Hepatocyte (in vitro differentiated cells): ENCODE measurements at regions not wholly inside any gene's neighbourhood (a gene's known extent, or its start where the extent isn't known, plus 50 kb on each side); places are given as distances from the start of the nearest gene placed in this dataset.

ENCODE experiments used
- DNase-seq: peaks from one replicate; pipeline ENCODE4 v3.0.0-alpha.2; 2016; ENCODE audit warnings: low spot score
- H2AFZ ChIP-seq: fragments of 200-600 bp; sonication (generic); 2 replicates; pipeline ENCODE4 v1.6.0; 2016; ENCODE audit warnings: antibody characterized with exemption, mild to moderate bottlenecking
- H3K27ac ChIP-seq: fragments of 200-600 bp; sonication (generic); 2 replicates; pipeline ENCODE4 v1.5.1; 2016; ENCODE audit warnings: mild to moderate bottlenecking
- H3K27me3 ChIP-seq: fragments of 200-600 bp; sonication (generic); 2 replicates; pipeline ENCODE4 v1.6.1; 2016
- H3K36me3 ChIP-seq: fragments of 200-600 bp; sonication (generic); replicated peaks from 2 replicates; pipeline ENCODE4 v1.5.1; 2016; ENCODE audit warnings: low read depth; ENCODE audit not compliant: insufficient read depth
- H3K4me1 ChIP-seq: fragments of 200-600 bp; sonication (generic); 2 replicates; pipeline ENCODE4 v1.5.1; 2016; ENCODE audit warnings: mild to moderate bottlenecking, moderate library complexity; ENCODE audit not compliant: insufficient read depth
- H3K4me2 ChIP-seq: fragments of 200-600 bp; sonication (generic); 2 replicates; pipeline ENCODE4 v1.6.0; 2016
- H3K4me3 ChIP-seq: fragments of 200-600 bp; sonication (generic); 2 replicates; pipeline ENCODE4 v1.5.1; 2016; ENCODE audit warnings: mild to moderate bottlenecking
- H3K79me2 ChIP-seq: fragments of 200-600 bp; sonication (generic); 2 replicates; pipeline ENCODE4 v1.6.0; 2017; ENCODE audit warnings: mild to moderate bottlenecking
- H3K9me2 ChIP-seq: fragments of 200-600 bp; sonication (generic); replicated peaks from 2 replicates; pipeline ENCODE4 v1.6.0; 2017; ENCODE audit warnings: mild to moderate bottlenecking; ENCODE audit not compliant: insufficient read depth
- H3K9me3 ChIP-seq: fragments of 200-600 bp; sonication (generic); 2 replicates; pipeline ENCODE4 v1.5.1; 2016; ENCODE audit warnings: low read depth, mild to moderate bottlenecking
- H4K20me1 ChIP-seq: fragments of 200-600 bp; sonication (generic); 2 replicates; pipeline ENCODE4 v1.6.0; 2016; ENCODE audit warnings: mild to moderate bottlenecking; ENCODE audit not compliant: insufficient read depth, poor library complexity, severe bottlenecking
- EZH2 ChIP-seq: fragments of 200-600 bp; sonication (generic); IDR thresholded peaks from 2 replicates; pipeline ENCODE4 v1.6.1; 2016; ENCODE audit warnings: antibody characterized with exemption, mild to moderate bottlenecking, borderline replicate concordance
- EZH2phosphoT487 ChIP-seq: fragments of 200-600 bp; sonication (generic); IDR thresholded peaks from one replicate; pipeline ENCODE4 v1.6.1; 2018; ENCODE audit warnings: antibody characterized with exemption, mild to moderate bottlenecking, low read depth, moderate library complexity; ENCODE audit not compliant: unreplicated experiment, severe bottlenecking
- WGBS: methylation state at CpG from one replicate; pipeline ENCODE4 v1.1.6; 2016; ENCODE audit warnings: low lambda C conversion rate; ENCODE audit errors: missing lambda C conversion rate; 5-methylcytosine and 5-hydroxymethylcytosine counted together
- TF ChIP-seq, protein P1 (sequence below): fragments of 200-600 bp; sonication (generic); IDR thresholded peaks from 2 replicates; pipeline ENCODE4 v1.5.1; 2016; ENCODE audit warnings: antibody characterized with exemption, mild to moderate bottlenecking; ENCODE audit not compliant: poor library complexity

DNA sequence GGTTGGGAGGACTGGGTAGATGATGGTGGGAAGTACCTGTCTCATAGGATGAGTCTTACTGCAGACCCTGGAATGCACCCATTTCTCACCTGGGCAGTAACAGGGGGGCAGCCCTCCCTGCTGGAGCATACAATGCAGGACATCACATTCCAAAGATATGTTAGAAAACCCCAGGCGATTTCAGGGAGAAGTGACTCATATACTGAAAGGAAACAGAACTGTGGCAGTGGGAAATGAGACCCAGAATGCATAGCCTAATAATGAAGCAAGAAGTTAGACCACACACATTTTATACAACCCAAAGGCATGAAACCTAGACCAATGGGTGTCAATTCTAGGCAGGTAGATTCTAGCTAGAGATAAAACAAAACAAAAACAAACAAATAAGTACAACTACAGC, 402.7 kb downstream of the IRS2 start:
- Histone ChIP-seq H3K4me1 (peaks cover 8% of the 10 kb centered on the region), H3K9me3 (no peaks in the 10 kb centered on the region), H4K20me1 (no peaks in the 10 kb centered on the region), H3K4me2 (no peak overlapping the region), H3K27ac (no peak overlapping the region), H3K79me2 (no peaks in the 10 kb centered on the region), H3K36me3 (no peaks in the 10 kb centered on the region), H3K9me2 (no peaks in the 10 kb centered on the region), H3K27me3 (no peaks in the 10 kb centered on the region), H2AFZ (no peak overlapping the region), H3K4me3 (no peak overlapping the region)
- peak; percentile 33 for DNase-seq
- no peak for TF ChIP-seq EZH2
- TF ChIP-seq, protein P1, sequence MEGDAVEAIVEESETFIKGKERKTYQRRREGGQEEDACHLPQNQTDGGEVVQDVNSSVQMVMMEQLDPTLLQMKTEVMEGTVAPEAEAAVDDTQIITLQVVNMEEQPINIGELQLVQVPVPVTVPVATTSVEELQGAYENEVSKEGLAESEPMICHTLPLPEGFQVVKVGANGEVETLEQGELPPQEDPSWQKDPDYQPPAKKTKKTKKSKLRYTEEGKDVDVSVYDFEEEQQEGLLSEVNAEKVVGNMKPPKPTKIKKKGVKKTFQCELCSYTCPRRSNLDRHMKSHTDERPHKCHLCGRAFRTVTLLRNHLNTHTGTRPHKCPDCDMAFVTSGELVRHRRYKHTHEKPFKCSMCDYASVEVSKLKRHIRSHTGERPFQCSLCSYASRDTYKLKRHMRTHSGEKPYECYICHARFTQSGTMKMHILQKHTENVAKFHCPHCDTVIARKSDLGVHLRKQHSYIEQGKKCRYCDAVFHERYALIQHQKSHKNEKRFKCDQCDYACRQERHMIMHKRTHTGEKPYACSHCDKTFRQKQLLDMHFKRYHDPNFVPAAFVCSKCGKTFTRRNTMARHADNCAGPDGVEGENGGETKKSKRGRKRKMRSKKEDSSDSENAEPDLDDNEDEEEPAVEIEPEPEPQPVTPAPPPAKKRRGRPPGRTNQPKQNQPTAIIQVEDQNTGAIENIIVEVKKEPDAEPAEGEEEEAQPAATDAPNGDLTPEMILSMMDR: no peak
- TF ChIP-seq EZH2phosphoT487: no peak
- 35% methylated on average over 1 of the region's 1 CpG for WGBS

DNA sequence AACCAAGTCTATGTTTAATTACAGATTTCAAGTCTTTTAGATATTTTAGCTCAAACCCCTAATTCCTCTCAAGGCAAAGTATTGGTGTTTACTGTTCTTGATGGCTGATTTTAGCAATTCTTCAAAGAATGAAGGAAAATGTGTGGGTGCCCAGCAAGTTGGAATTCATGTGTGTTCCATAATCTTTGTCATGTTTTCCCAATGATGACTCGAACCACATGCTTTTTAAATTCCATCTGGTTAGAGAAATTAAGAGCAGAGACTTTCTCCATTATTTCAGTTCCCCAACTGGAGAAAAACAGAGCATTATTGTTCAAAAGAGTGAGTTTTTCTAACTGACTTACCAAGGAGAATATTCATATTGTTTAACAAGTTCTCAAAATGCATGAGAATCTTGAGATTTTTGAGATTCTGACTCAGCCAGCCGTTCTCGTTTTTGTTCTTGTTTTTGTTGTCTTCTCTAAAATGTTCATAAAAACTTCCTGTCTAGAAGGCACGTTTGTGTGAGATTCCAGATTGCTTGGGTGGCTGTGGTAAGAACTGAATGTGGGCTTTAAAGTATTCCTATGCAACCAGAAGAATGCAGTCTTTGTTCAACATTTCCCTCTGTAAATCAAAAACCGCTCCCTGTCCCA, 404.7 kb downstream of the IRS2 start:
- Histone ChIP-seq H3K36me3 (no peaks in the 10 kb centered on the region), H3K27me3 (no peaks in the 10 kb centered on the region)

DNA sequence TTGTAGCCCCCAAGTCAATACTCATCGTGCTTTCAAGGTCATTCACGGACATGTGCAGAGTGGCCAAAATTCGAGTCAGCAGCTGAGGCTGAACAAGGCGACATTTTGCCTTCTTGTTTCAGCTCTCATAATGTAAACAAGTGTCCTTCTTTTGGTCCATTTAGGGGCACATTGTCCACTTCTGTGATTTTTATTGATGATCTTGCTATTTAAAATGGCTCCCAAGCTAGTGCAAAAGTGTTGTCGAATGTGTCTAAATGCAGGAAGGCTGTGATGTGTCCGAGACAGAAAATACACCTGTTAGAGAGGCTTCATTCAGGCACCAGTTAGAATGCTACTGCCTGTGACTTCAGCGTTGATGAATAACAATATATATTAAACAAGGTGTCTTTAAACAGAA, 405.9 kb downstream of the IRS2 start:
- H3K27ac ChIP-seq: no peak overlapping the region
- H3K36me3 ChIP-seq: no peaks in the 10 kb centered on the region
- no peaks in the 10 kb centered on the region for H3K79me2 ChIP-seq
- H3K4me3 ChIP-seq: no peak overlapping the region
- no peaks in the 10 kb centered on the region for H3K9me2 ChIP-seq
- TF ChIP-seq, protein P1: no peak
- no peak for TF ChIP-seq EZH2
- no peak for TF ChIP-seq EZH2phosphoT487
- no peaks in the 10 kb centered on the region for H3K27me3 ChIP-seq
- H3K4me1 ChIP-seq: peaks cover 7% of the 10 kb centered on the region
- no peak overlapping the region for H2AFZ ChIP-seq
- H4K20me1 ChIP-seq: no peaks in the 10 kb centered on the region
- no peak for DNase-seq
- WGBS: 94% methylated on average over 7 of the region's 7 CpGs
- no peaks in the 10 kb centered on the region for H3K9me3 ChIP-seq
- H3K4me2 ChIP-seq: no peak overlapping the region

More for the DNA sequence above, 404.7 kb downstream of the IRS2 start:
- no peaks in the 10 kb centered on the region for H3K79me2 ChIP-seq
- H3K4me2 ChIP-seq: no peak overlapping the region
- TF ChIP-seq, protein P1: no peak
- no peak for TF ChIP-seq EZH2
- peaks cover 8% of the 10 kb centered on the region for H3K4me1 ChIP-seq
- DNase-seq: no peak
- no peak overlapping the region for H2AFZ ChIP-seq
- 57% methylated on average over 5 of the region's 5 CpGs for WGBS
- H3K27ac ChIP-seq: peak overlapping the region; percentile 30
- H4K20me1 ChIP-seq: no peaks in the 10 kb centered on the region
- no peaks in the 10 kb centered on the region for H3K9me3 ChIP-seq
- no peaks in the 10 kb centered on the region for H3K9me2 ChIP-seq
- no peak overlapping the region for H3K4me3 ChIP-seq

DNA sequence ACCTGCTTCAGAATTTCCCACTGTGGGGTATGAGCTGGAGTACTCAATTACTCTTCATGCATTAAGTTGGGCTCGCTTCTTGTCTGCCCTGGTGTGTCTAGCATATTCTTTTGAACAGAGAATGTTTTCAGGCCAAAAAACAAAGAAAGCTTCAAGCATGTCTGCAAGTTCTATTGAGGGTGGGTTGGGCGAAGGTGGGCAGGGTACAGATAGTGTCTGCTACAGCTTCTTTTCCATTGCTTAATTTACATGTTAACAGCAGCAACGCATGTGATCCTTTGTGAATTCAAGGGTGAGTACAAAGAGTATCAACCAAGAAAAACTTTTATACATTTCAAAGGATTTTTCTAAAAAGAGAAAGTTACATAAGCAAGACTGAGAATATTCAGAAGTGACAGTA, 406.5 kb downstream of the IRS2 start:
- H3K36me3 ChIP-seq: no peaks in the 10 kb centered on the region
- peaks cover 6% of the 10 kb centered on the region for H3K4me1 ChIP-seq
- no peak overlapping the region for H3K27ac ChIP-seq
- H3K4me3 ChIP-seq: no peak overlapping the region
- H3K79me2 ChIP-seq: no peaks in the 10 kb centered on the region
- DNase-seq: no peak
- WGBS: 81% methylated on average over 3 of the region's 3 CpGs
- no peaks in the 10 kb centered on the region for H3K9me2 ChIP-seq
- H3K4me2 ChIP-seq: no peak overlapping the region
- no peaks in the 10 kb centered on the region for H4K20me1 ChIP-seq
- no peaks in the 10 kb centered on the region for H3K27me3 ChIP-seq
- no peaks in the 10 kb centered on the region for H3K9me3 ChIP-seq
- TF ChIP-seq EZH2phosphoT487 (no peak), EZH2 (no peak)
- TF ChIP-seq, protein P1: no peak
- H2AFZ ChIP-seq: no peak overlapping the region
